IMR-90 (cell line): ENCODE measurements at regions not wholly inside any gene's neighbourhood (a gene's known extent, or its start where the extent isn't known, plus 50 kb on each side); places are given as distances from the start of the nearest gene placed in this dataset.

Source experiments
- ATAC-seq: fragments of 200-7000 bp; cut with Tn5 transposase; 2 replicates; pipeline ENCODE4 v1.9.1; 2020; ENCODE audit warnings: low read depth, mild to moderate bottlenecking, moderate library complexity
- BruUV-seq: library from RNA; stranded (reverse); fragments of 400-500 nt; replicated peaks from 2 replicates; lab custom pipeline; 2021; lab: Mats Ljungman, UMichigan
- CTCF ChIA-PET: fragments of 300-600 bp; formaldehyde crosslinking; extraction: SDS; loops from one replicate; lab custom pipeline; 2021; ENCODE audit warnings: antibody characterized with exemption; lab: Yijun Ruan, JAX
- POLR2A ChIA-PET: fragments of 300-600 bp; sonication (Branson Sonifier 250); formaldehyde crosslinking; loops from one replicate; lab custom pipeline; 2022; ENCODE audit warnings: antibody characterized with exemption; ENCODE audit not compliant: unreplicated experiment; lab: Charles Lee
- DNase-seq: peaks from one replicate; pipeline ENCODE4 v3.0.0; 2013
- H2AFZ ChIP-seq: replicated peaks from 2 replicates; pipeline ENCODE3; 2013; ENCODE audit warnings: low read length, mild to moderate bottlenecking; ENCODE audit not compliant: poor library complexity
- H2AK5ac ChIP-seq: 2 replicates; pipeline ENCODE4 v1.6.1; 2013; ENCODE audit warnings: low read depth, low read length, inconsistent platforms
- H2AK9ac ChIP-seq: replicated peaks from 2 replicates; pipeline ENCODE3; 2013; ENCODE audit warnings: mild to moderate bottlenecking, low read depth, low read length, moderate library complexity; ENCODE audit not compliant: poor library complexity
- H2BK120ac ChIP-seq: 2 replicates; pipeline ENCODE4 v1.6.1; 2013; ENCODE audit warnings: low read depth, low read length, inconsistent platforms
- H2BK15ac ChIP-seq: 3 replicates; pipeline ENCODE4 v1.6.1; 2013; ENCODE audit warnings: low read depth, low read length, inconsistent platforms
- H2BK20ac ChIP-seq: 2 replicates; pipeline ENCODE4 v1.6.1; 2013; ENCODE audit warnings: low read depth, mild to moderate bottlenecking, inconsistent platforms, low read length, moderate library complexity
- H2BK5ac ChIP-seq: 2 replicates; pipeline ENCODE4 v1.6.1; 2013; ENCODE audit warnings: mild to moderate bottlenecking, low read depth, low read length, inconsistent platforms; ENCODE audit not compliant: poor library complexity, severe bottlenecking
- H3K14ac ChIP-seq: replicated peaks from 2 replicates; pipeline ENCODE4 v1.6.1; 2013; ENCODE audit warnings: low read depth, low read length, inconsistent platforms
- H3K18ac ChIP-seq: 2 replicates; pipeline ENCODE4 v1.6.1; 2013; ENCODE audit warnings: low read depth, low read length, control low read depth
- H3K23ac ChIP-seq: 2 replicates; pipeline ENCODE4 v1.6.1; 2013; ENCODE audit warnings: low read depth, low read length, inconsistent platforms
- H3K27ac ChIP-seq: 2 replicates; pipeline ENCODE4 v1.5.1; 2013; ENCODE audit warnings: mild to moderate bottlenecking, control low read depth, low read length; ENCODE audit not compliant: insufficient read depth
- H3K27me3 ChIP-seq: 2 replicates; pipeline ENCODE4 v1.6.1; 2013; ENCODE audit warnings: low read length; ENCODE audit not compliant: control insufficient read depth, insufficient read depth
- H3K36me3 ChIP-seq: 2 replicates; pipeline ENCODE4 v1.6.1; 2013; ENCODE audit warnings: low read length, mixed read lengths; ENCODE audit not compliant: control insufficient read depth, insufficient read depth
- H3K4ac ChIP-seq: 2 replicates; pipeline ENCODE4 v1.6.1; 2013; ENCODE audit warnings: low read depth, low read length, inconsistent platforms
- H3K4me1 ChIP-seq: 2 replicates; pipeline ENCODE4 v1.6.1; 2013; ENCODE audit warnings: low read length, mixed read lengths; ENCODE audit not compliant: control insufficient read depth, insufficient read depth
- H3K4me2 ChIP-seq: 2 replicates; pipeline ENCODE4 v1.6.1; 2013; ENCODE audit warnings: low read depth, mild to moderate bottlenecking, control low read depth, low read length, moderate library complexity
- H3K4me3 ChIP-seq: 2 replicates; pipeline ENCODE4 v1.5.1; 2013; ENCODE audit warnings: low read depth, mild to moderate bottlenecking, control low read depth, low read length, moderate library complexity; ENCODE audit not compliant: insufficient read depth
- H3K56ac ChIP-seq: 2 replicates; pipeline ENCODE4 v1.6.1; 2013; ENCODE audit warnings: low read length, inconsistent platforms; ENCODE audit not compliant: insufficient read depth; ENCODE audit errors: extremely low read depth
- H3K79me1 ChIP-seq, 2 experiments: 2 replicates each; pipeline ENCODE4 v1.6.1; 2013; ENCODE audit warnings: low read length in 2 of 2, inconsistent platforms in 1 of 2, low read depth in 1 of 2
- H3K9ac ChIP-seq: 2 replicates; pipeline ENCODE4 v1.6.1; 2013; ENCODE audit warnings: low read depth, low read length, control low read depth
- H3K9me1 ChIP-seq: 2 replicates; pipeline ENCODE4 v1.6.1; 2013; ENCODE audit warnings: low read length, inconsistent platforms; ENCODE audit not compliant: insufficient read depth
- H3K9me3 ChIP-seq: 2 replicates; pipeline ENCODE4 v1.6.1; 2013; ENCODE audit warnings: low read length; ENCODE audit not compliant: control insufficient read depth, insufficient read depth
- H4K20me1 ChIP-seq: 2 replicates; pipeline ENCODE4 v1.6.1; 2013; ENCODE audit warnings: low read length, inconsistent platforms; ENCODE audit not compliant: insufficient read depth
- H4K5ac ChIP-seq: 2 replicates; pipeline ENCODE4 v1.6.1; 2013; ENCODE audit warnings: mild to moderate bottlenecking, low read depth, low read length, control low read depth
- H4K8ac ChIP-seq, 2 experiments: 2 replicates each; pipeline ENCODE4 v1.6.1; 2013; ENCODE audit warnings: low read depth in 2 of 2, low read length in 2 of 2, control low read depth in 1 of 2, inconsistent platforms in 1 of 2
- H4K91ac ChIP-seq: 2 replicates; pipeline ENCODE4 v1.6.1; 2013; ENCODE audit warnings: low read depth, low read length, inconsistent platforms; ENCODE audit not compliant: insufficient read depth
- BHLHE40 ChIP-seq: fragments of 150-350 bp; IDR thresholded peaks from 2 replicates; pipeline ENCODE4 v1.6.1; 2016; ENCODE audit warnings: mild to moderate bottlenecking, low read depth, low read length
- CEBPB ChIP-seq: IDR thresholded peaks from 2 replicates; pipeline ENCODE4 v1.6.1; 2012; ENCODE audit warnings: low read depth, low read length, improper control_type of control experiment
- CHD1 ChIP-seq: IDR thresholded peaks from 2 replicates; pipeline ENCODE4 v1.6.1; 2012; ENCODE audit warnings: low read depth, low read length, improper control_type of control experiment
- CTCF ChIP-seq: conservative IDR thresholded peaks from 2 replicates; pipeline ENCODE4 v1.5.1; 2012; ENCODE audit warnings: mild to moderate bottlenecking, low read depth, low read length, improper control_type of control experiment
- FOS ChIP-seq: fragments of 150-350 bp; IDR thresholded peaks from 2 replicates; pipeline ENCODE4 v1.6.1; 2016; ENCODE audit warnings: low read depth, low read length
- MAZ ChIP-seq: IDR thresholded peaks from 2 replicates; pipeline ENCODE4 v1.6.1; 2012; ENCODE audit warnings: low read depth, mild to moderate bottlenecking, low read length, improper control_type of control experiment, moderate library complexity, borderline replicate concordance
- NFE2L2 ChIP-seq: fragments of 150-350 bp; IDR thresholded peaks from 2 replicates; pipeline ENCODE4 v1.6.1; 2016; ENCODE audit warnings: low read depth, mild to moderate bottlenecking, low read length
- POLR2A ChIP-seq: IDR thresholded peaks from 2 replicates; pipeline ENCODE4 v1.6.1; 2012; ENCODE audit warnings: mild to moderate bottlenecking, low read depth, low read length
- RAD21 ChIP-seq: IDR thresholded peaks from 2 replicates; pipeline ENCODE4 v1.6.1; 2012; ENCODE audit warnings: low read length, improper control_type of control experiment
- RCOR1 ChIP-seq: IDR thresholded peaks from 2 replicates; pipeline ENCODE4 v1.6.1; 2012; ENCODE audit warnings: mild to moderate bottlenecking, low read length, improper control_type of control experiment; ENCODE audit not compliant: insufficient replicate concordance
- RFX5 ChIP-seq: IDR thresholded peaks from 2 replicates; pipeline ENCODE4 v1.8.0; 2012; ENCODE audit warnings: low read depth, mild to moderate bottlenecking, low read length, moderate library complexity
- SMC3 ChIP-seq: fragments of 150-350 bp; IDR thresholded peaks from 2 replicates; pipeline ENCODE4 v1.6.1; 2016; ENCODE audit warnings: low read depth, mild to moderate bottlenecking, antibody characterized with exemption, low read length, moderate library complexity
- WGBS, 2 experiments: methylation state at CpG; one replicate each; pipeline versions ENCODE4 v1.1.5 to v1.1.7; 2013; ENCODE audit warnings: missing lambda C conversion rate in 2 of 2; ENCODE audit not compliant: insufficient read length in 1 of 2; ENCODE audit errors: extremely low coverage in 2 of 2; 5-methylcytosine and 5-hydroxymethylcytosine counted together
- dilution Hi-C: fragments of 300-500 bp; cut with HindIII; formaldehyde crosslinking; loops from one replicate; pipeline ENCODE4 v1.14.3; 2018; ENCODE audit warnings: low sequenced_read_pairs; ENCODE audit not compliant: unreplicated experiment
- in situ Hi-C: fragments of 300-500 bp; cut with MboI; formaldehyde crosslinking; loops from 3 replicates; pipeline ENCODE4 v1.14.3; 2019; ENCODE audit warnings: low sequenced_read_pairs, inconsistent platforms, mixed read lengths
- intact Hi-C: fragments of 100-400 bp; cut with micrococcal nuclease; formaldehyde crosslinking; loops from 2 replicates; pipeline ENCODE4 v1.10.0; 2022
- TF ChIP-seq, protein P1 (sequence below): fragments of 150-350 bp; IDR thresholded peaks from 2 replicates; pipeline ENCODE4 v1.6.1; 2017; ENCODE audit warnings: mild to moderate bottlenecking, antibody characterized with exemption, low read length, low read depth
- TF ChIP-seq, protein P2 (sequence below): fragments of 150-350 bp; IDR thresholded peaks from 2 replicates; pipeline ENCODE4 v1.6.1; 2016; ENCODE audit warnings: low read depth, mild to moderate bottlenecking, low read length, moderate library complexity, borderline replicate concordance

- Histone ChIP-seq H3K9ac (no peak overlapping the region), H2AK9ac (no peak overlapping the region), H3K9me1 (peaks cover 14% of the 10 kb centered on the region), H2AFZ (no peak overlapping the region), H2BK120ac (no peak overlapping the region), H3K56ac (no peak overlapping the region), H2BK15ac (no peak overlapping the region), H3K36me3 (no peaks in the 10 kb centered on the region), H3K23ac (no peak overlapping the region), H3K4me3 (no peak overlapping the region), H3K4me1 (peaks cover 15% of the 10 kb centered on the region), H2BK20ac (no peak overlapping the region), H3K14ac (no peak overlapping the region), H3K79me1 (no peaks in the 10 kb centered on the region), H4K8ac (no peak overlapping the region), H2BK5ac (no peak overlapping the region), H3K27me3 (no peaks in the 10 kb centered on the region), H4K20me1 (no peaks in the 10 kb centered on the region), H2AK5ac (no peak overlapping the region), H4K91ac (no peak overlapping the region), H4K5ac (no peak overlapping the region), H3K27ac (no peak overlapping the region), H3K9me3 (no peaks in the 10 kb centered on the region), H3K4me2 (no peak overlapping the region), H3K18ac (no peak overlapping the region), H3K4ac (0 out of 2 replicates have a peak overlapping the region, but pooled peaks have one; percentile 25)
- TF ChIP-seq, protein P1, sequence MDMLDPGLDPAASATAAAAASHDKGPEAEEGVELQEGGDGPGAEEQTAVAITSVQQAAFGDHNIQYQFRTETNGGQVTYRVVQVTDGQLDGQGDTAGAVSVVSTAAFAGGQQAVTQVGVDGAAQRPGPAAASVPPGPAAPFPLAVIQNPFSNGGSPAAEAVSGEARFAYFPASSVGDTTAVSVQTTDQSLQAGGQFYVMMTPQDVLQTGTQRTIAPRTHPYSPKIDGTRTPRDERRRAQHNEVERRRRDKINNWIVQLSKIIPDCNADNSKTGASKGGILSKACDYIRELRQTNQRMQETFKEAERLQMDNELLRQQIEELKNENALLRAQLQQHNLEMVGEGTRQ = no peak
- TF ChIP-seq RAD21 (no peak), SMC3 (no peak), BHLHE40 (no peak), FOS (no peak), POLR2A (no peak), CHD1 (no peak), CEBPB (no peak), RFX5 (no peak), RCOR1 (no peak), NFE2L2 (no peak), MAZ (no peak), CTCF (no peak)
- TF ChIP-seq, protein P2, sequence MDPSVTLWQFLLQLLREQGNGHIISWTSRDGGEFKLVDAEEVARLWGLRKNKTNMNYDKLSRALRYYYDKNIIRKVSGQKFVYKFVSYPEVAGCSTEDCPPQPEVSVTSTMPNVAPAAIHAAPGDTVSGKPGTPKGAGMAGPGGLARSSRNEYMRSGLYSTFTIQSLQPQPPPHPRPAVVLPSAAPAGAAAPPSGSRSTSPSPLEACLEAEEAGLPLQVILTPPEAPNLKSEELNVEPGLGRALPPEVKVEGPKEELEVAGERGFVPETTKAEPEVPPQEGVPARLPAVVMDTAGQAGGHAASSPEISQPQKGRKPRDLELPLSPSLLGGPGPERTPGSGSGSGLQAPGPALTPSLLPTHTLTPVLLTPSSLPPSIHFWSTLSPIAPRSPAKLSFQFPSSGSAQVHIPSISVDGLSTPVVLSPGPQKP = no peak
- POLR2A ChIA-PET = no interaction called here
- in situ Hi-C loops (no loop called here), intact Hi-C loops (no loop called here), dilution Hi-C loops (no loop called here)
- no peak for DNase-seq
- BruUV-seq = no TSS peak
- ATAC-seq = no peak
- 100% methylated on average over 2 of the region's 5 CpGs; no CpG with 5 or more reads in 1 of the 2 experiments for WGBS, 2 experiments
- CTCF ChIA-PET = no interaction called here
Observed at GRCh38 chr5:39506211-39506610, 81.4 kb upstream of the DAB2 start.
